Osteoblast (primary cell): ENCODE measurements at regions not wholly inside any gene's neighbourhood (a gene's known extent, or its start where the extent isn't known, plus 50 kb on each side); places are given as distances from the start of the nearest gene placed in this dataset. TPM values are rescaled to one million over a fixed set of nuclear protein-coding genes. Genes with fewer than 3 reads are reported as not detected.
A peak's percentile ranks its signal among the peaks of the same experiment; 100 is the strongest.
"Not testable (repeated sequence)": the region's sequence is repeated elsewhere in the genome, so short reads cannot be mapped to it uniquely, and the experiment has no call there.

Experiments
- DNase-seq: peaks from one replicate; pipeline ENCODE4 v3.0.0; 2011; ENCODE audit warnings: low spot score, mixed read lengths; ENCODE audit not compliant: insufficient read length; ENCODE audit errors: missing footprints
- H2AFZ ChIP-seq: 2 replicates; pipeline ENCODE4 v1.6.0; 2011; ENCODE audit warnings: mild to moderate bottlenecking, low read length
- H3K27ac ChIP-seq: 2 replicates; pipeline ENCODE4 v1.5.1; 2011; ENCODE audit warnings: mild to moderate bottlenecking, low read depth, low read length, moderate library complexity
- H3K27me3 ChIP-seq: 2 replicates; pipeline ENCODE4 v1.6.0; 2012; ENCODE audit warnings: mild to moderate bottlenecking, control low read depth, inconsistent platforms, low read length, moderate library complexity; ENCODE audit not compliant: insufficient read depth
- H3K36me3 ChIP-seq: 2 replicates; pipeline ENCODE4 v1.5.1; 2011; ENCODE audit warnings: mild to moderate bottlenecking, low read length, control low read depth, moderate library complexity; ENCODE audit not compliant: insufficient read depth
- H3K4me1 ChIP-seq: 2 replicates; pipeline ENCODE4 v1.5.1; 2011; ENCODE audit warnings: mild to moderate bottlenecking, low read length, control low read depth, moderate library complexity; ENCODE audit not compliant: insufficient read depth
- H3K4me2 ChIP-seq: 2 replicates; pipeline ENCODE4 v1.6.0; 2011; ENCODE audit warnings: mild to moderate bottlenecking, low read length; ENCODE audit not compliant: insufficient read depth
- H3K4me3 ChIP-seq: fragments of 200-600 bp; sonication (generic); 3 replicates; pipeline ENCODE4 v1.5.1; 2012; ENCODE audit warnings: mild to moderate bottlenecking, low read length, inconsistent platforms; ENCODE audit not compliant: insufficient read depth
- H3K79me2 ChIP-seq: 2 replicates; pipeline ENCODE4 v1.6.0; 2012; ENCODE audit warnings: mild to moderate bottlenecking, low read length, control low read depth, inconsistent platforms; ENCODE audit not compliant: insufficient read depth
- H3K9me3 ChIP-seq: 2 replicates; pipeline ENCODE4 v1.5.1; 2011; ENCODE audit warnings: low read depth, low read length, control low read depth
- H4K20me1 ChIP-seq: 2 replicates; pipeline ENCODE4 v1.6.0; 2012; ENCODE audit warnings: mild to moderate bottlenecking, low read length, control low read depth; ENCODE audit not compliant: insufficient read depth
- small RNA-seq: library from RNA; depleted of rRNA; stranded (forward); fragments of <200 nt; gene quantifications from one replicate; pipeline ENCODE3, GENCODE V24; 2012
- TF ChIP-seq, protein P1 (sequence below): IDR thresholded peaks from 2 replicates; pipeline ENCODE4 v1.5.1; 2011; ENCODE audit warnings: mild to moderate bottlenecking, low read depth, low read length, moderate library complexity; ENCODE audit errors: extremely low read depth

- DNase-seq = no peak
- Histone ChIP-seq H3K4me3 (no peak overlapping the region), H3K36me3 (no peaks in the 10 kb centered on the region), H3K9me3 (no peaks in the 10 kb centered on the region), H2AFZ (no peak overlapping the region), H3K4me2 (no peak overlapping the region), H3K4me1 (no peaks in the 10 kb centered on the region), H3K27me3 (peaks cover 11% of the 10 kb centered on the region), H3K79me2 (no peaks in the 10 kb centered on the region), H3K27ac (no peak overlapping the region), H4K20me1 (no peaks in the 10 kb centered on the region)
- TF ChIP-seq, protein P1, sequence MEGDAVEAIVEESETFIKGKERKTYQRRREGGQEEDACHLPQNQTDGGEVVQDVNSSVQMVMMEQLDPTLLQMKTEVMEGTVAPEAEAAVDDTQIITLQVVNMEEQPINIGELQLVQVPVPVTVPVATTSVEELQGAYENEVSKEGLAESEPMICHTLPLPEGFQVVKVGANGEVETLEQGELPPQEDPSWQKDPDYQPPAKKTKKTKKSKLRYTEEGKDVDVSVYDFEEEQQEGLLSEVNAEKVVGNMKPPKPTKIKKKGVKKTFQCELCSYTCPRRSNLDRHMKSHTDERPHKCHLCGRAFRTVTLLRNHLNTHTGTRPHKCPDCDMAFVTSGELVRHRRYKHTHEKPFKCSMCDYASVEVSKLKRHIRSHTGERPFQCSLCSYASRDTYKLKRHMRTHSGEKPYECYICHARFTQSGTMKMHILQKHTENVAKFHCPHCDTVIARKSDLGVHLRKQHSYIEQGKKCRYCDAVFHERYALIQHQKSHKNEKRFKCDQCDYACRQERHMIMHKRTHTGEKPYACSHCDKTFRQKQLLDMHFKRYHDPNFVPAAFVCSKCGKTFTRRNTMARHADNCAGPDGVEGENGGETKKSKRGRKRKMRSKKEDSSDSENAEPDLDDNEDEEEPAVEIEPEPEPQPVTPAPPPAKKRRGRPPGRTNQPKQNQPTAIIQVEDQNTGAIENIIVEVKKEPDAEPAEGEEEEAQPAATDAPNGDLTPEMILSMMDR = no peak
These were observed 66.3 kb upstream of the RASGRF1 start for GRCh38 chr15:79156704-79157375.

DNA sequence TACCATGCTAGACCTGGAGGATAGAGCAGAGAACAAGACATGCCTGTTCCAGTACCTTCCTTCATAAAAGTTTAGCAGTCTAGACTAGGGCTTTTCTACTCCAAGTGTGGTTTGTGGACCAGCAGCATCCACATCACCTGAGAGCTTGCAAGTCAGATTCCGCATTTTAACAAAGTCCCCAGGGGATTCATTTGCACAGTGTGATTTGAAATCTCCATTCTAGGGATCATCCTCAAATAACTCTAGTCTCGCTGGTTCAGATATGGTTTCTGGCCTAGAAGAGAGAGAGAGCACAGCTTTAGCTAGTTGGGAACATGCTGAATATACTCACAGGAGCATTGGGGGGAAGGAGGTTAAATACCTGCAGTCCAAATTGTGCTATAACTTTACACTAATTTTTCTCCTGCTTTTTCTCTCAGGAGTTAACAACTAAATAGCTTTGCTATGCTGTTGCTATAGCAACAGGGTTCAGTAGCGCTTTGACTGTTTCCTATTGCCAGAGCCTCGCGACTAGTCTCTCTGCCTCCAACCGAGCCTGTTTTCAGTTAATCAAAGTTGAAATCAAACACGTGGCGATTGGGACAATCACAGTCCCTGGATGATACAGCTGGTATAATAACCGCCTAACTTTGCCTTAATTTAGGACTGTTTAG is 64.0 kb upstream of the RASGRF1 start:
- H3K4me2 ChIP-seq = no peak overlapping the region
- TF ChIP-seq, protein P1 = no peak
- no peaks in the 10 kb centered on the region for H3K36me3 ChIP-seq
- no peak overlapping the region for H3K27ac ChIP-seq
- no peaks in the 10 kb centered on the region for H3K79me2 ChIP-seq
- no peaks in the 10 kb centered on the region for H4K20me1 ChIP-seq
- no peaks in the 10 kb centered on the region for H3K9me3 ChIP-seq
- H3K4me3 ChIP-seq = no peak overlapping the region
- DNase-seq = peak; percentile 69
- H2AFZ ChIP-seq = no peak overlapping the region
- H3K27me3 ChIP-seq = peaks cover 9% of the 10 kb centered on the region
- no peaks in the 10 kb centered on the region for H3K4me1 ChIP-seq

DNA sequence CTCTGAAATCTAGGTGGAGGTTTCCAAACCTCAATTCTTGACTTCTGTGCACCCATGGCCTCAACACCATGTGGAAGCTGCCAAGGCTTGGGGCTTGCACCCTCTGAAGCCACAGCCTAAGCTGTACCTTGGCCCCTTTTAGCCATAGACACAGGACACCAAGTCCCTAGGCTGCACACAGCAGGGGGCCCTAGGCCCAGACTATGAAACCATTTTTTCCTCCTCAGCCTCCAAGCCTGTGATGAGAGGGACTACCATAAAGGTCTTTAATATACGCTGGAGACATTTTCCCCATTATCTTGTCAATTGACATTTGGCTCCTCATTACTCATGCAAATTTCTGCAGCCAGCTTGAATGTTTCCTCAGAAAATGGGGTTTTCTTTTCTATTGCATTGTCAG is 53.7 kb upstream of the RASGRF1 start:
- H3K4me2 ChIP-seq, H3K79me2 ChIP-seq, H3K4me1 ChIP-seq, H3K4me3 ChIP-seq, H3K36me3 ChIP-seq, H3K27me3 ChIP-seq, H3K9me3 ChIP-seq, H2AFZ ChIP-seq, H4K20me1 ChIP-seq, H3K27ac ChIP-seq, DNase-seq: not testable (repeated sequence)

DNA sequence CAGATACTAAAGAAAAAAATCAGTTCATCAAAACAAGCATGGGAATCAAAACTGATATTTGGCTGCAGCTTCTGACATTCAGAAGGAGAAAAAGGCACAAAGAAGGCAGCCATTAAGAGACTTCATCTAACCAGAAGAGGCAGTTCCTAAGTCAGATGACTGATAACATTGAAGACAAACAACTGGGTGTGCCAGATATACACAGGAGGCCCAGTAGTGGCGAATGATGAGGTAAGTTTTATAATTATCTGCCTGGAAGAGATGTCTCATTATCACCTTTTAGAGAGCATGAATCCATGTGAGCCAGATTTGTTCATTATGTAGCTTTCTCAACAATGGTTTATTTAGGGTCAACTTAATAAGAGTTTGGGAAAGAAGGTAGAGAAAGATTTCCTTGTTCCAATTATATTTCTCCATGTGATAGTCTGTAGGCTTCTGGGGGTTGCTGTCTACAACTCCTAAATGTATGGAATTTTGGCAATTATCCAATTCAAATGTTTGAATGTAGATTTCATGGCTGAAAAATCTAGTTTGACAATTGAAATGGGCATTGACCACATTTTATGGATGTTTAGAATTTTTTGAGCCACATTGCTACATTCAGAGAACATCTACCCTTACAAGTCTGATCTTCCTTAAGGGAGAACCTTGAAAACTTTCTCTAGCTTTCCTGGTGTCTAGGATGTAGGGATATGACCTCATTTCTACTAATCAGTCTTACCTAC is 50.4 kb upstream of the RASGRF1 start:
- Histone ChIP-seq H3K4me1 (no peaks in the 10 kb centered on the region), H4K20me1 (no peaks in the 10 kb centered on the region), H2AFZ (no peak overlapping the region), H3K4me3 (no peak overlapping the region), H3K4me2 (no peak overlapping the region), H3K9me3 (no peaks in the 10 kb centered on the region), H3K27ac (no peak overlapping the region), H3K79me2 (no peaks in the 10 kb centered on the region), H3K27me3 (peaks cover 5% of the 10 kb centered on the region), H3K36me3 (no peaks in the 10 kb centered on the region)
- no peak for DNase-seq
- TF ChIP-seq, protein P1 = no peak

Small RNA genes lying in the stretch of these regions (small RNA-seq; reads per million reads assigned to genes)
- gene MIR184 = not detected
